Activated naive CD8-positive, alpha-beta T cell treated with anti-CD3 and anti-CD28 coated beads, Interleukin-2, amount 10 ng/mL, durations not matched to agents 7 days and 5 days (primary cell): ENCODE measurements at regions not wholly inside any gene's neighbourhood (a gene's known extent, or its start where the extent isn't known, plus 50 kb on each side); places are given as distances from the start of the nearest gene placed in this dataset.

Experiments used
- ATAC-seq: fragments of 150-1000 bp; cut with Tn5 transposase; one replicate; pipeline ENCODE4 v1.10.0; 2021; ENCODE audit warnings: low read depth, moderate library complexity
- POLR2A ChIA-PET: fragments of 350-600 bp; sonication (Branson Sonifier 250); formaldehyde crosslinking; loops from one replicate; lab custom pipeline; 2021; ENCODE audit warnings: antibody characterized with exemption; lab: Charles Lee
- DNase-seq: peaks from one replicate; pipeline ENCODE4 v3.0.0; 2021
- H3K27ac Mint-ChIP-seq: one replicate; pipeline ENCODE4 v1.8.0; 2022; ENCODE audit warnings: mild to moderate bottlenecking, mixed read lengths
- H3K27me3 Mint-ChIP-seq: one replicate; pipeline ENCODE4 v1.8.0; 2022; ENCODE audit warnings: mild to moderate bottlenecking, moderate library complexity, mixed read lengths
- H3K36me3 Mint-ChIP-seq: one replicate; pipeline ENCODE4 v1.8.0; 2021; ENCODE audit warnings: mild to moderate bottlenecking, mixed read lengths
- H3K4me1 Mint-ChIP-seq: one replicate; pipeline ENCODE4 v1.8.0; 2021; ENCODE audit warnings: mixed read lengths
- H3K4me3 Mint-ChIP-seq: one replicate; pipeline ENCODE4 v1.8.0; 2022; ENCODE audit warnings: mild to moderate bottlenecking, moderate library complexity, mixed read lengths
- H3K9me3 Mint-ChIP-seq: one replicate; pipeline ENCODE4 v1.8.0; 2021; ENCODE audit warnings: mixed read lengths

GRCh38 chr4:25535701-25536473 lies 119.8 kb upstream of the SLC34A2 start:
- no peaks in the 10 kb centered on the region for H3K4me1 Mint-ChIP-seq
- POLR2A ChIA-PET, result no interaction called here
- H3K27ac Mint-ChIP-seq, result no peak overlapping the region
- DNase-seq, result no peak
- H3K4me3 Mint-ChIP-seq, result no peak overlapping the region
- H3K27me3 Mint-ChIP-seq, result peaks cover 2% of the 10 kb centered on the region
- H3K36me3 Mint-ChIP-seq, result no peaks in the 10 kb centered on the region
- no peaks in the 10 kb centered on the region for H3K9me3 Mint-ChIP-seq
- ATAC-seq, result no peak

DNA sequence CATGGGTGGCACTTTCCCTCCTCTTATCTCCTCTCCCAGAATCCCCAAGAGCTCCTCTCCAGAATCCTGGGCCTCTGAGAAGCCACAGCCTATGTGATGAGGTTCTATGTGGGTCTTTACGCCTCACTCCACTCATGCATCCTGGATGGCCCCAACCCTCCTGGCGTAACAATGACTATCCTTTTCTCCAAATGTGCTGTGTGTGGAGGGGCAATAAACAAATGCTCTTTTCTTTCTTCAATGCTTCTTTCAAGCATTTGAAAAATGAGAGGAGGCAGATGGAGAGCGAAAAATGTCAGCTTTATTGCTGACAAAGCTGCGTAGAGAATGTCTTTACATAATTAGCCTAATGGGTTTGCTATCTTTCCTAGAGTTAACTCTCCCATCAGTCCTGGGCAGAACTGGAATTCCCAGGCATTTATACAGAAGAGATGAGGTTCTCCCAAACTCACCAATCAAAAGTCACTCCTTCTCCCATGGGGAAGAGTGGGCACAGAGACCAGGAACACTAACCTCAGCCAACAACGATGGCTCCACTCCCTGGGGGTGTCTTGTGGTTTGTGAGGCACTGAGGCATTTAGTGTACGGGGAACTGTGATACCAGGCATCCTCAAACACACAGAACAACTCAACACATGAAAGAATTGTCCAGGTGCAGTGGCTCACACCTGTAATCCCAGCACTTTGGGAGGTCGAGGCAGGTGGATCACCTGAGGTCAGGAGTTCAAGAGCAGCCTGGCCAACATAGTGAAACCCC lies 118.9 kb upstream of the SLC34A2 start:
- no peak overlapping the region for H3K27ac Mint-ChIP-seq
- H3K9me3 Mint-ChIP-seq, result no peaks in the 10 kb centered on the region
- no peaks in the 10 kb centered on the region for H3K4me1 Mint-ChIP-seq
- H3K36me3 Mint-ChIP-seq, result no peaks in the 10 kb centered on the region
- H3K4me3 Mint-ChIP-seq, result no peak overlapping the region
- peaks cover 2% of the 10 kb centered on the region for H3K27me3 Mint-ChIP-seq
- DNase-seq (no peak), ATAC-seq (no peak)
- POLR2A ChIA-PET, result no interaction called here

GRCh38 chr4:25538430-25538829 lies 117.2 kb upstream of the SLC34A2 start:
- POLR2A ChIA-PET, result no interaction called here
- no peak overlapping the region for H3K27ac Mint-ChIP-seq

DNA sequence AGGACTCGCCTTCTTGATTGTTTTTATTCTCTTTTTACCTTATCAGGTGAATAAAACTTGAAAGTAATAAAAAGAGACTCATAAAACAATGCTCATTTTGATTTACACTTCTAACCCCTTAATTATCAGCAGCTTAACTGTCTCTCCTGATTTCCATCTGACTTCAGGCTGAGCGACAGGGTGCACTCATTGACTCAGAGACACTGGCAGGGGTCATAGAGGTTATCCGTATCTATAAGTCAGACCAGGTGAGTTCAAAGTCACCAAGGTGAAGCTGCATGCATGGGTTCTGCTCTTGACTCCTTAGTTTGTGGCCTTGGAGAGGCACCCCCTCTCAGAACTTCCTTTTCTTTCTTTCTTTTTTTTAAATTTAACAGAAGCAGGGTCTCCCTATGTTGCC lies 116.4 kb upstream of the SLC34A2 start:
- Mint-ChIP-seq H3K27ac (no peak overlapping the region), H3K9me3 (no peaks in the 10 kb centered on the region), H3K4me3 (no peak overlapping the region), H3K27me3 (peaks cover 2% of the 10 kb centered on the region), H3K4me1 (no peaks in the 10 kb centered on the region), H3K36me3 (no peaks in the 10 kb centered on the region)
- DNase-seq (no peak), ATAC-seq (no peak)
- POLR2A ChIA-PET, result no interaction called here

More at GRCh38 chr4:25538430-25538829, 117.2 kb upstream of the SLC34A2 start:
- Mint-ChIP-seq H3K36me3 (no peaks in the 10 kb centered on the region), H3K4me1 (no peaks in the 10 kb centered on the region), H3K27me3 (peaks cover 2% of the 10 kb centered on the region), H3K4me3 (no peak overlapping the region), H3K9me3 (no peaks in the 10 kb centered on the region)
- DNase-seq (no peak), ATAC-seq (no peak)

- POLR2A ChIA-PET, result no interaction called here
- H3K9me3 Mint-ChIP-seq, result no peaks in the 10 kb centered on the region
- H3K4me3 Mint-ChIP-seq, result no peak overlapping the region
- H3K27ac Mint-ChIP-seq, result no peak overlapping the region
- H3K27me3 Mint-ChIP-seq, result peaks cover 7% of the 10 kb centered on the region
- ATAC-seq, result no peak
- DNase-seq, result no peak
- no peaks in the 10 kb centered on the region for H3K36me3 Mint-ChIP-seq
- no peaks in the 10 kb centered on the region for H3K4me1 Mint-ChIP-seq
Measured at GRCh38 chr4:25540734-25541133, 114.9 kb upstream of the SLC34A2 start.

- peaks cover 11% of the 10 kb centered on the region for H3K27me3 Mint-ChIP-seq
- no peaks in the 10 kb centered on the region for H3K4me1 Mint-ChIP-seq
- no peaks in the 10 kb centered on the region for H3K36me3 Mint-ChIP-seq
- no peak for DNase-seq
- no peaks in the 10 kb centered on the region for H3K9me3 Mint-ChIP-seq
- POLR2A ChIA-PET, result no interaction called here
- H3K4me3 Mint-ChIP-seq, result no peak overlapping the region
- no peak for ATAC-seq
- no peak overlapping the region for H3K27ac Mint-ChIP-seq
Measured at GRCh38 chr4:25547343-25547742, 108.3 kb upstream of the SLC34A2 start.

DNA sequence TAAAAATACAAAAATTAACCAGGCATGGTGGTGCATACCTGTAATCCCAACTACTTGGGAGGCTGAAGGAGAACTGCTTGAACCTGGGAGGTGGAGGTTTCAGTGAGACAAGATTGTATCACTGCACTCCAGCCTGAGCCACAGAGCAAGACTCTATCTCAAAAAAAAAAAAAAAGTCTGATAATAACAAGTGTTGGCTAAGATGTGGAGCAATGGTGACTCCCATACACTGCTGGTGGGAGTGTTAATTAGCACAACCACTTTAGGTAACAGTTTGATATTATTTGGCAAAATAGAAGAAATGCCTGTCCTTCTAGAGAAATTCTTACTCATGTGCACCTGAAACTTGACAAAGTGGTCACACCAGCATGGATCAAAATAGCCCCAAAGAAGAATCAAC lies 106.2 kb upstream of the SLC34A2 start:
- ATAC-seq, result no peak
- Mint-ChIP-seq H3K4me3 (no peak overlapping the region), H3K27ac (no peak overlapping the region), H3K36me3 (no peaks in the 10 kb centered on the region), H3K4me1 (no peaks in the 10 kb centered on the region), H3K27me3 (peaks cover 13% of the 10 kb centered on the region), H3K9me3 (no peaks in the 10 kb centered on the region)
- no peak for DNase-seq
- POLR2A ChIA-PET, result no interaction called here

DNA sequence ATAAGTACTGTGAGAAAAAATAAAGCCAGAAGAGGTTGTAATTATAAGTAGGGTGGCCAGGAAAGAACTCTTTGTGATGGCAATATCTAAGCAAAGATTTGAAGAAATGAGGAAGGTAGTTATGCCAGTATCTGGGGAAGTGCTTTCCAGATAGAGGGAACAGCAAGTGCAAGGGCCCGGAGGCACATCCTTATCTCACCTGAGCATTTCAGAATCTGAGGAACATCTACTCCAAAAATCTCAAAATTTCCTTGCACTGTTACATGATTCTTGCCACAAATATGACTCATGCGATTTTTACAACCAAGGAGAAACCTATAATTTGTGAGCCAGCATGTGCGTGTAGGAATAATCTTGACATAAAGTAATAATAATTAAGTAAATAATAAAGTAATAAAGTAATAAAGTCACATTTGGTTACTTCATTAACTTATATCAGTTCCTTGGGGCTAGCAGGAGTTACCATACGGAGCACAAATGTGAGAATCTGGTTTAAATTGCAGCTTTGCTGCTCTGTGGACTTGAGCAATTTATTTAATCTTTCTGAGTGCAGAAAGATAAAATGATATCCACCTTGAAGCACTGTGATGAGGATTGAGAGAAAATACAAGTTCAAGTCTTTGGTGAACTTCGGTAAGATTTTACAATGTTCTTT lies 105.1 kb upstream of the SLC34A2 start:
- DNase-seq (no peak), ATAC-seq (no peak)
- Mint-ChIP-seq H3K4me1 (no peaks in the 10 kb centered on the region), H3K9me3 (no peaks in the 10 kb centered on the region), H3K4me3 (no peak overlapping the region), H3K36me3 (no peaks in the 10 kb centered on the region), H3K27ac (no peak overlapping the region), H3K27me3 (peaks cover 10% of the 10 kb centered on the region)
- POLR2A ChIA-PET, result no interaction called here

- no peaks in the 10 kb centered on the region for H3K36me3 Mint-ChIP-seq
- H3K27me3 Mint-ChIP-seq, result peaks cover 5% of the 10 kb centered on the region
- H3K4me3 Mint-ChIP-seq, result no peak overlapping the region
- H3K4me1 Mint-ChIP-seq, result no peaks in the 10 kb centered on the region
- no peaks in the 10 kb centered on the region for H3K9me3 Mint-ChIP-seq
- ATAC-seq (no peak), DNase-seq (no peak)
- POLR2A ChIA-PET, result no interaction called here
- no peak overlapping the region for H3K27ac Mint-ChIP-seq
Measured at GRCh38 chr4:25551605-25552004, 104.0 kb upstream of the SLC34A2 start.

DNA sequence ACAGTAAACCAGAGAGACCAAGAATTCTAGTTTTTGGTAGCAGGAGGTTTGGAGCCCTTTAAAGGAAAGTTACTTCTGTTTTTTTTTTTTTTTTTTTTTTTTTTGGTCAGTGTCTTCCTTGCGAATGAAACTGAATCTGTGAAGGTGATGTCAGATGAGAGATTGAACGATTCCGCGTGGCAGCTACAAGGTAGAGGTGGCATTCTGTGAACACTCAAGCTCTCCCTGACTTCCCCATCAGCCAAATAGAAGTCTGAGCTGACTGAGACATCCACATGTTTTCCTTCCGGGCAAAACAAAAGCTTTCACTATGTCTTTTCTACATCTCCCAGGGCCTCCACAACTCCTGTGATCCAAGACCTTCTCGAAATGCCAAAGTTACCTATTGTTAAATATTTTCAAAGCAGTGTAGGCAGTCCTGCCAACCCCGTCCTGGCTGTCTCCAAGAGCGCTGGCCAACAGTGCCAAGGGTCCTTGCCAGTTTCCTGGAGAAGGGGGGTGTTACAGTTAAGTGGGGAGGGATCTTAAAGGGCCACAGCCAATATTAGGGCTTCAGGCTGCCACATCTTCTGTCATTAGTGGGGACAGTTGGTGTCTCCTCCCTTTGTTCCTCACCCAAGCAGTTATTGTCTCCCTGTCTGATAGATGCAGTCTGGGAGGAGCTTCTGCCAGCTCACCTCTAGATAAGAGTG lies 102.9 kb upstream of the SLC34A2 start:
- Mint-ChIP-seq H3K27ac (no peak overlapping the region), H3K36me3 (no peaks in the 10 kb centered on the region), H3K4me1 (no peaks in the 10 kb centered on the region), H3K9me3 (no peaks in the 10 kb centered on the region), H3K27me3 (peaks cover 5% of the 10 kb centered on the region), H3K4me3 (no peak overlapping the region)
- DNase-seq (no peak), ATAC-seq (no peak)
- POLR2A ChIA-PET, result no interaction called here

GRCh38 chr4:25559508-25559907 lies 96.1 kb upstream of the SLC34A2 start:
- Mint-ChIP-seq H3K36me3 (no peaks in the 10 kb centered on the region), H3K4me1 (no peaks in the 10 kb centered on the region), H3K27ac (no peak overlapping the region), H3K27me3 (peaks cover 4% of the 10 kb centered on the region), H3K4me3 (no peak overlapping the region), H3K9me3 (no peaks in the 10 kb centered on the region)
- DNase-seq (no peak), ATAC-seq (no peak)
- POLR2A ChIA-PET, result no interaction called here

- Mint-ChIP-seq H3K4me3 (no peak overlapping the region), H3K4me1 (no peaks in the 10 kb centered on the region), H3K36me3 (no peaks in the 10 kb centered on the region), H3K27me3 (peaks cover 2% of the 10 kb centered on the region), H3K9me3 (no peaks in the 10 kb centered on the region), H3K27ac (no peak overlapping the region)
- no peak for ATAC-seq
- DNase-seq, result no peak
- POLR2A ChIA-PET, result no interaction called here
Measured at GRCh38 chr4:25560605-25561004, 95.0 kb upstream of the SLC34A2 start.

DNA sequence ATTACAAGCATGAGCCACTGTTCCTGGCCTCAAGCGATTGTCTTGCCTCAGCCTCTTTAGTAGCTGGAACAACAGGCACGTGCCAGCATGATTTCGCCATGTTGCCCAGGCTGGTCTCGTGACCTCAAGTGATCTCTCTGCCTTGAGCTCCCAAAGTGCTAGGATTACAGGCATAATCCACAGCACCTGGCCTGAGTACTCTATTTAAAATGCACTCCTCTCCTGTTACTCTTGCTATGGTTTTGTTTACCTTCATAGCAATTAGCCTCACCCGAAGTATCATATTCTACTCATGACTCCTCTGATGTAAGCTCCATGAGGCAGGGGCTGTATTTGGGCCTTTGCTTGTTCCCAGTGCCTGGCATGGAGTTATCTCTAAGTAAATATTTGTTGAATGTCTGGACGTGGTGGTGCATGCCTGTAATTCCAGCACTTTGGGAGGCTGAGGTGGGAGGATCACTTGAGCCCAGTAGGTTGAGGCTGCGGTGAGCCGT lies 92.5 kb upstream of the SLC34A2 start:
- Mint-ChIP-seq H3K27me3 (peaks cover 2% of the 10 kb centered on the region), H3K4me1 (no peaks in the 10 kb centered on the region), H3K27ac (no peak overlapping the region), H3K36me3 (no peaks in the 10 kb centered on the region), H3K4me3 (no peak overlapping the region), H3K9me3 (no peaks in the 10 kb centered on the region)
- DNase-seq, result no peak
- POLR2A ChIA-PET, result interaction anchor here (0.5 kb wide), 1 partner anchor 17 kb away, joined by 4 read pairs; no protein-coding TSS in a partner anchor
- no peak for ATAC-seq
